HG02759 (cell line): ENCODE measurements at regions not wholly inside any gene's neighbourhood (a gene's known extent, or its start where the extent isn't known, plus 50 kb on each side); places are given as distances from the start of the nearest gene placed in this dataset.

ENCODE experiments used
- ATAC-seq: cut with Tn5 transposase; IDR thresholded peaks from one replicate; pipeline ENCODE4 v1.9.1; 2021; ENCODE audit warnings: mild to moderate bottlenecking, moderate library complexity; ENCODE audit not compliant: unreplicated experiment

DNA sequence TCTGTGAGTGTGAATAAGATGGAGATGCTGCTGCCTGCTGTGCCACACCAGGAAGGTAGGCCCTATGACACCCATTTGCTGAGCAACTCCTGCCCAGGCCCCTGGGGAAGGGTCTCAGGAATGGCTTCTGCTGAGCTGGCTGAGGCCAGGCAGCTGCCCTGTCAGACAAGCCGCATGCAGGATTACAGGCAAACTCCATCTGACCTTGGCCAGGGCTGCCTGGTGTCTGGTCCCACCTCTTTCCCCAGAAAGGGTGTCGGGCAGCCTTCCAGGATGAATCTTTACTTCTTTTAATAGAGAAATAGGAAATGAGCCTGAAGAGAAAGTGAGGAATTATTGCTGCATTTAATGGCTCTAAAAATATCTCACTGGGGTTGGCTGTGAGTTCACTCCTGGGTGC, 182.5 kb downstream of the IRX5 start:
- ATAC-seq, result no peak

DNA sequence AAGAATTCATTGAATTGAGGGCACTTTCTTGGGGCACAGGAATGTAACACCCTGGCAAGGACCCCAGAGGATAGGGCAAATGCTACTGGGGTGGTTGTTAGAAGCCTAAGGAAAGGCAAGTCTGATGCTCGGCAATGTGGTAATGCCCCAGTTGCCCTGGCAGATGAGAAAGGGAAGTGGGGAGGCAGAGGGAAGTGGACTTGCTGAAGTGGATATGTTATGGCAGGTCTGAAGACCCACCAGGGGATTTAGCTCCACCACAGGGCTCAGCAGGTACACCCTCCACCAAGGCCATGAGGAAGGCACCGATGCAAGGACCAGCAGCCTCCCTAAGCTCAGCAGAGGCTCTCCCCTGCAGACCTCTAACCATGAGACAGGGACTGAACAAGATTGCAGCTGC, 184.8 kb downstream of the IRX5 start:
- no peak for ATAC-seq

DNA sequence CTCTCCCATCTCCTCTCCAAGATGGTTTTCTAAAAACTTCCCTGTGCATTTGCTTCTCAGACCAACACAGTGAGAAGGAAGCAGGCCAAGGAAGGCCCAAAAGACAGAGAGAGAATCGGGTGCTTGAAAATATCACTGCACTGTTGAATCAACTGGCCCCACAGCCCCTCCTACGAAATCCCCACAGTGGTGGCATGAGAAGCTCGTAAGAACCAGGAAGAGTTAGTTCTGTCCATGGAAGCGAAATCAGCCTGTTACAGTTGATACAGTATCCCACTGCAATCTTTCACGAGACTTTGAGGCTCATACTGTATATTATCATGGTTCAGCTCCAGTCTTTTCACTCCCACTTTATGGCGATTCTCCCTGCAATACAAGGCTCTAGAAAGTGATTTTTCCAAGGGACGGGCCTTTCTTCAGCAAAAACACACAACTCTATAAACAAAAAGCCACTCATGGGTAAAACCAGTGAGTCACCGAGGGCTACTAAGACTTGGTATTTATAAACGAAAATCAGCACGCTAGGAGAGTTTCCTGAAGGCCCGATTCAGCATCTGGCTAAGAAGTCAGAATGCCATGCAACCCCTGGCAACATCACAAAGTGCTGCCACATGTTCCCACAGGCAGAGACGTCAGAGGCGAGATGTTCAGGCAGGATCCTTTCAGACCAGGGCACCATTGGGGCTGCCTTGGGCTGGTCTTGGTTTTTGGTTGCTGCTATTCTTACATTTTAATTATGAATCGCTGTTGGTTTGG, 185.7 kb downstream of the IRX5 start:
- ATAC-seq, result no peak

DNA sequence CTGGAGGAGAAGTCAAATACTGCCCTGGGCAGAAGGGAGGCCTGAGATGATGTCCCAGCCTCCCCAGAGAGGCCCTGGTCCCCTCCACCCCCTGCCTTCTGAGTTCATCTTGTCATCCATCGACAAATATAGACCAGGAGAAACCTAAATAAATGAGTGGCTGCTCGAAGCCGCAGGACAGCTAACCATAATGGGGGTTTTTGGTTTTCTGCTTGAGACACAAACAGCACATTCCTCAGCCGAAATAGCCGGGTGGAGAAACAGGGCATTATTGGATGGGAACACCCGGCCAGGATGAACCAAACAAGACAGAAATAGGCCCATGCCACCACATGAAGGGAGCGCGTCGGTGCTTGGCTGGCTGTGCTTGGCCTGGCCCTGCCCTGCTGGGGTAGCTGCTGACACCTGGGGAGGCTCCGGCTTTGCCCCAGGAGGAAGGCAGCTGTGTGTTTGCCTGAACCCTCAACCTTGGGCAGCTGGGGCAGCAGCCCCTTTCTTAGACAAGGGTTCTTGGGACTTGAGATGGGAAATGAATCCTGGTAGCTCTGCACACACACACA, 188.1 kb downstream of the IRX5 start:
- ATAC-seq, result no peak

DNA sequence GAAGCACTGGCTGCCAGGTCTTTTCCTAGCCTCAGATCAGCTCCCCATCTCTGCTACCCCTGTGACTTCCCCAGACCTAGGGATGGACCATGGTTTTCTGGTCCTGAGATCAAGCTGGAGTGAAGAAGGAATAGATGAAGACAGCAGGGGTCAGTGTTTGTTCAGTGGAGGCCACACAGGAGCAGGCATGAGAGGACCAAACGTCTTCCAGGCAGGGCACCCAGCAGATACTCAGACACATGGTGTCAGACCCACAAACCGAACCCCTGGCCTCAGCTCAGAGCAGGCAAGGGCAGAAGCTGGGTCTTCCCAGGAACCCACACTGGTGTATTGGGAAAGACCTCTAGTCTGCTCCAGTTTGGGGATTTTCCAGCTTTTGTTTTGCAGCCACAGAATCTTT, 189.7 kb downstream of the IRX5 start:
- ATAC-seq, result no peak

DNA sequence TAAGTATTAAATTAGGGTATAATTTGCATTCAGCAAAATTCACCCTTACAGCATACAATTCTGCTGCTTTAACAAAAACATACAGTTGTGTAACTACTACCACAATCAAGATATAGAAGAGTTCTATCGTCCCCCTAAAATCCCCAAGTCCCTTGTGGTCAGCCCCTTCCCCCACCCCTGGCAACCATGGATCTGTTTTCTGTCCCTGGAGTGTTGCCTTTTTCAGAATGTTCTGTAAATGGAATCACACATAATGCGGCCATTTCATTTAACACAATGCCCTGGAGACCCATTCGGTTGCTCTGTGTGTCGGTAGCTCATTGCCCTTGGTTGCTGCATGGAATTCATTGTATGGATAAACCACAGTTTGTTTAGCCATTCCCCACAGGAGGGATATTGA, 190.2 kb downstream of the IRX5 start:
- no peak for ATAC-seq

DNA sequence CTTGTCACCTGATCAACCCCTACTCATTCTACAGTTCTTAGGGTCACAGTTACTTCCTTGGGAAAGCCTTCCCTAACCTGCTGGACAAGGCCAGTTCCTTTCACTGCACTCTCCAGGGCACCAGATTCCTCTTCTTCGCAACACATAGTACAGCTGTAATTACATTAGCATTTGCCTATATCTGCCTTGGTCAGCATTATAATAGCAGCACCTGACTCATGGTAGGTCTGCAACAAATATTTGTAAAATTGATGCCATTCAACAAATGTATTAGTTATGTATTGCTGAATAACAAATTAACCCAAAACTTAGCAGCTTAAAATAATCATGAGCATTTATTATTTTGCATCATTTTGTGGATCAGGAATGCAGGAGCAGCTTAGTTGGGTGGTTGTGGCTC, 193.0 kb downstream of the IRX5 start:
- ATAC-seq, result no peak

DNA sequence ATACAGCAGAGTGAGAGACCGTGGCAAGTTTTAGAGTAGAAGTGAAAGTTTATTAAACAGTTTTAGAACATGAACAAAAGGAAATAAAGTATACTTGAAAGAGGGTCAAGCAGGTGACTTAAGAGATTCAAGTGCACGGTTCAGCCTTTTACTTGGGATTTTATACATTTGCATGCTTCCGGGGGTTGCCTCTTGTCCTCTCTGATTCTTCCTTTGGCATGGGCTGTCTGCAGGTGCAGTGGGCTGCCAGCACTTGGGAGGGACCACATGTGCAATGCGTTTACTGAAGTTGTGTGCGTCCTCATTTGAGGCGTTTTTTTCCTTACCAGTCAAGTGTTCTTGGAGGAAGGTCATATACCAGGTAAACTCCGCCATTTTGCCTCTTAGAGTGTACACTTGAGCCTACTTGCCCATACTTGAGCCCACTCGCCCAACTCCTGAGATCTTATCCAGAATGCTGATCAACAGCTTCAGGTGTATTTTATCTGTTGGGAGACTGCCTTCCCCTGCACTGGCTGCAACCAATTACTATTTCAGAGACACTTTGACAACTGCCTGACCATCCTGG, 195.2 kb downstream of the IRX5 start:
- no peak for ATAC-seq

DNA sequence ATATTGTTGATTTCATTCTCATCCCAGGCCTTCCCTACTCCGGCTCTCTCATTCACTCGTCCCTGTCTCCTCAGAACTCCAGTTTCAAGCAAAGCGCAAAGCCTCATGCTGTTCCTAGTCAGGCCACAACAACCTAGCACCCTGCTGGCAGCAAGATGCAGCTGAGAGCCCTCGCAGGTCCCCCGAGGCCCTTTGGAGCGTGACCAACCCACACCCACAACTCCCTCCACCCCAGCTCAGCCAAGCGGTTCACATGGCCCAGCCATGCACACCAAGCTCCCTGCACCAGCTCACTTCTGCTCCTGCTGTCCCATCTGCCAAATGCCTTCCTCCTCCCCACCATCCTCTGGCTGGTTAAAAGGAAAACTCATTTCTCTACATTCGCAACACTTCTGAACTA, 195.8 kb downstream of the IRX5 start:
- no peak for ATAC-seq

DNA sequence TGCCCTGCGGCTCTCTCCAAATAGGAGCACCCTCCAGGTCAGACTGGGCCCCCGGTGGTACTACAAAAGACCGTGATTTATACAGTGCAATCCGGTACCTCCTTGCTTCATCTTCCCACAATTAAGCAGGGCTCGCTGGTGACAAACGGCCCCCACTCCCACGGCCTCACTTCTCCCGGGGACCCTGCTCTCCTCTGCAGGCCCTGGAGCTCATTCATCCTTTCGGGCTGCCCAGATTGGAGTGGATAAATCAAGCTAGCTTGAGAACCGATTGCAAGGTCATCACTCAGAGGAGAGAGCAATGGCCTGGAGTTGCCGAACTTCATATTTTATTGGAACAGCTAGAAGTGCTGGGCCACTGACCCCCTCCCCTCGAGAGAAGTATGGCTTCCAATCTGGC, 193.5 kb upstream of the IRX6 start:
- no peak for ATAC-seq

DNA sequence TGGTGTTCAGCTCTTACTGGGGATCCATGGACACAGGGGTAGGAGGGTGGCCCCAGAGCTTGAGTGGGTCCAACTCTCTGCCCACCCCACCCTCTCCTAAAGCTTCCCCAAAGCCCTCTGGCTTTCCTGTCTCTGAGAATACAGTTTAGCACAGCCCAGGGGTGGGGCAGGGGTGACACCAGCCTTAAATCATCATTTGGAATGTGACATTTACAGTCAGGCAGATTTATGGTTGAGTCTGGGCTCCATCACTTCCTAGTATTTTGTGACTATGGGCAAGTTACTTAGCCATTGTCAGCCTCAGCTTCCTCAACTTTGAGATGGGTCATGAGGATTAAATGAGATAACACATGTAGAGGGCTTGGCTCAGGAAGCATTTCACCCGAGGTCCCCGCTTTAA, 193.1 kb upstream of the IRX6 start:
- ATAC-seq, result no peak

DNA sequence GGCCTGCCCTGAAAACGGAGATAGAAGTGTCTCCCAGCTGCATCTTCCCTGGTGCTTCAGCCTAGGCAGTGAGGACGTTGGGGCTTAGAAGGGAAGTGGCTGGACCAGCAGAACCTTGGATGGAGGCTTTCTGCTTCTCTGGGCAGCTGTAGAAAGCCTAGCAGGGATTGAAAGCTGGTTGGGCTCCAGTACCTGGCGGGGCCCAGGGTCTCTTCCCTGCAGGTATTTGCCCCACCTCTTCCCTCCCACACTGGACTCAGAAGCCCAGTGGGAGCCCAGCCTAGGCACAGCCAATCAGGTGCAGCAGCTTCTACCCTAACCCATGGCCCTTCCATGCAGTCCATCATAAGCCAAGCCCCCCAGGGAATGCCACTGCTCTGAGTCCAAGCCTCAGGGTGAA, 190.3 kb upstream of the IRX6 start:
- ATAC-seq, result no peak

DNA sequence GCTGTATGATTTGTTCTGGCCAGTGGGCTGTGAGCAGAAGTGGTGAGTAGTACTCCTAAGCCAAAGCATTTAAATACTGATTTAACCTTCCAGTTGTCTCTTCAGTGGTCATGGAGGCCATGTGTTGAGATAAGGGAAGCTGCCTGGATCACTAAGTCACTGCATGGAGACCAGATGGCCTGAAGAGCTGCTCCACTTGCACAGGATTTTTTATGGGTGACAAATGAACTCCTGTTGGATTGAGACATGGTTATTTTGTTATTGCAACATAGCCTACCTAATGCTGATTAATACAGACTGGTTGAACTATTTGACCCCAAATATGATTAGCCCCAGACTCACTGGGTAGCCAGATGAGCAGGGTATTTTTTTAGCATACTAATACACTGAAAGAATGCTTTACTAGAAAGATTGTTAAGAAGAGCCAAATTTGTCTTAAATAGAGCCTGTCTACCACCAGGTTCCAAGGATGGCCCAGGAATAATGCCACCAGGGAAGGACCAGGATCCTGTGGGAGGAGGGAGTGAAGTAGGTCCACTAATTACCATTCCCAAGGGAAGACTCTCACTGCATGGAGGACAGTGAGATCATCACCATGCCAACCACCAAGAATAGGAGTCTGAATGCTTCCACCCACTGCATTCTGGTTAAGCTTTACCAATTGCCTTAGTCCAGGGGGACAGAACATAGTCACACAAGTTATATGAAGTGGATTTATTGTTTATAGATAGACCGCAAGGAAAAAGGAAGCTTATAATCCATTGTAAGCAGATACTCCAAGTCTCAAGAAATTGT, 187.4 kb upstream of the IRX6 start:
- ATAC-seq, result no peak

DNA sequence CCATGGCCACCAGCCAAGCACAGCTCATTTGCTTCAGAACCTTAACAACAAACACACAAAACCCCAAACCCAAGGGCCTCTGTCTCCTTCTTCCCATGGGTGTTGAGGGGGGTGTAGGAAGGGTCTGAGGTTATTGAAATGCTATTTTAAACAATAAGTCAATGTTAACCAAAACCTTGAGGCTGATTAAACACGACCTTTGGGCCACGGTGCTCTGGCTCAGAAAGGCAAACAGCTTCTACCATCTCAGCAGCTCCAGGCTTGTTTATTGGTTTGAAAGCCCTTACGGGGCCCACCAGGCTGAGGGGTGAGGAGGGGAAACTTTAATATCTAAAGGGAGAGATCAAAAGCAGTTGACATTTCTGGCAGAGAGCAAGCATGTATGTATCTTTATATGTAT, 185.7 kb upstream of the IRX6 start:
- ATAC-seq, result no peak

DNA sequence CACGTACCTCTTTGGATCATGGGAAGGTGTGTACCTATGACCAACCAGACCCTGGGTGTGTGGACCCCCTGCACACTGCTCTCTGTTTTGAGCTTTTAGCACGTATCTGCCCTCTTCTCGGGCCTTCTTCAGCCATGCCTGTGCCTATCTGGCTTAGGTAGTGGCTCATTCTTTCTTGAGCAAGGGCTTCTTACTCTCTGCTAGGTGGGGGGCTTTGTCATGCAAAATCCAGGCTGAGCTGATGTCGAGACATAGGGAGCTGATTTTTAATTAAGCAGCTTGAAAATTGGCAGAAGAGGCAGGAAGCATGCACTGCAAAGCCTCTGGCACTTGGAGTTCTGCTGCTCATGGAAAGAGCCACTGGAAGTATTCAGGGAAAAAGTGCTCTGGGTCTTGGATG, 181.6 kb upstream of the IRX6 start:
- ATAC-seq, result no peak

DNA sequence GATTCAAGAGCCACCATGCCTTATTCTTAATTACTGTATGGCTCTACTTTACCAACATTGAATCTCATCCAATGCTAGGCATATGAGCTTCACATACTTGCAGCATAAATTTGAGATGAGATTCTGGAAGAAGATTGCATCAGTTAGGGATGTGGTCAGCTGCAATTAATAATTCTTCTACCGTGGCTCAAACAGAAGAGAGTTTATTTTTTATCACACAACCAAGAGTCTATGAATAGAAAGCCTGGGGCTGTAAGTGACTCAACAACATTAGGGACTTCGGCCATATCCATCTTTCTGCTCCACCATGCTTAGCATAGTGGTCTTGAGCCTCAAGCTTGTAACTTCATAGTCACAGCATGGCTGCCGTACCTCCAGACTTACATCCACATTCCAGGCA, 179.4 kb upstream of the IRX6 start:
- no peak for ATAC-seq

DNA sequence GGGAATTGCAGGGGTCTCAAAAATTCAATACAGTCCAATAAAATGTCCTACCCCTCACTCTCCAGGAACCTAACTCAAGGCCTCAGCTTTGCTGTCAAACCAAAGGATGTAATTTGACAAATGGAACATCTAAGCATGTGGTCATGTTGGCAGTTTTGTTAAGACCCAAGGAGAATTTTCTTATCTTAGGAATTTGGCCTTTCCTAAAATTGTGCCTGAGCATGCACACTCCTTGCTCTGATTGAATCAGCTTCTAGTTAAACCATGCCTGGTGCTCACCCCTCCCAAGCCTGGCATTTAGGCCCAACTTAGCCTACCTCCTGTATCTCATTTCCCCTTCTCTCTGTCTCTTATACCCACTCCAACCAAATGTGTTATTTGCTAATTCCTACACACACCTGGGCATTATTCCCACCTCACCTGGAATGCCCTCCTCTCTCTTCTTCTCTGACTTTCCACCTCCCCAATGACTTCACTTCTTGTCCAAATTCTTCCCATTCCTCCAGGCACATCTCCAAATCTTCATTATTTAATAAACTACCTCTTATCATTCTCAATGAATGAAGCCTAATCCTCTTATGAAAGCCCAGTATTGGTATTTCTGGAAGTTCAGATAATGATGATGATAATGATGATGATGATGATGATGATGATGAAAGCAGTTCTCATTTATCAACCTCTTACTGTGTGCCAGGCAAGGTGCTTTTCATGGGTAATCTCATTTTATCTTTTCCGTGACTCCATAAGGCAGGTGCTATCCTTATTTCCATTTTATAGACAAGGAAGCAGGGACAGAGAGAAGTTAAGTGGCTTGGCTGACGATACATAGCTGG, 178.0 kb upstream of the IRX6 start:
- no peak for ATAC-seq

DNA sequence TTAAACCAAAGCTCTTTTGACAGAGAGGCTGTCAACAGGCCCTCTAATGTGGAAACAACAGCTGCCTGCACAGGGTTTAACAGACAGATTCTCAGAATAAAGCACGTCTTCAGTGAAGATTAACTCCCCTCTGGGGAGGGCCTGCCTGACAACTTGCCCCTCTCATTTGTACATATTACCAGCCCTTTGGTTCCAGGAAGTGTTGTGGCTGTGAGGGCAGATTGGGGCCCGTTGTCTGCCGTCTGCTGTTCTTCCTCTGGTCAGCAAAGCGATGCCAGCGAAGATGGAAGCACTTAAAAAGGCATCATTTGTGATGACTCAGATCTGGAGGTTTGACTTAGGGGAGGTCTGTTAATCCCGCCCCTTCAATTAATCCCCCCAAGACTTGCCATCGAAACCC, 177.0 kb upstream of the IRX6 start:
- no peak for ATAC-seq

DNA sequence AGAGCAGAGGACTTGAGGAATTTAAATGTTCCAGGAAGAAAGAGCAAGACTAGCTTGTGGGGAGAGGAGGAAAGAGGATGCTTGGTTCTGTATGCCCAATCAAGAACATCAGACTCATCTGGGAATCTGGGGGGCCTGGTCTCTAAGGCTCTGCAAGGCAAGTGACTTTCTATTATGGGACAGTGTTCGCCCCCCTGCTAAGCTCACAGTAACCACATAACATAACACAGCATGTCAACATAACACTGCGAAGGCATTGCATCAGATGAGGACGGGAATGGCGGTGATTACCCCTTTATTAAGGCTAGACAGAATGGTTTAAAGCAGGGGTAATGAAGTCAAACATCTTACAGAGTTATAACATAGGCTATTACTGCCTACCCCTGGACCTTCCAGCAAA, 176.6 kb upstream of the IRX6 start:
- no peak for ATAC-seq

DNA sequence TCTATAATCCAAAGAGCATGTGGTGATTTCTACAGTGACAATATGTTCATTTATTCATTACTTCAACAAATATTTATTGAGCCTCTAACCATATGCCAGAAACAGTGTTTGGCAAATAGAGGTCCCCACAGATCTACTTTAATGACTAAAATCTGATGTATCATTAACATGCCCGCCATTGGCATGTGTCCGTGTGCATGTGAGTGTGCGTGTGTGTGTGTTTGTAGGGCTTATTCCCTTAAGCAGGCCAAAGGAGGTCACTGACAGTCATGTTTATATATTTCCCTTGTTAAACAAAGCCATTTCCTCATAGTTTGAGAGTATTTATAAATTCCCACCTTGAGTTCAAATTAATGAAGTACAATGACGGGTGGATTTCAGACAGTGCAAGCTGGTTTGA, 174.4 kb upstream of the IRX6 start:
- no peak for ATAC-seq
